22Rv1 (cell line): ENCODE measurements at regions not wholly inside any gene's neighbourhood (a gene's known extent, or its start where the extent isn't known, plus 50 kb on each side); places are given as distances from the start of the nearest gene placed in this dataset.

Experiments
- H3K27ac ChIP-seq: fragments of 450-650 bp; 2 replicates; pipeline ENCODE4 v1.5.1; 2017
- CTCF ChIP-seq: fragments of 450-650 bp; IDR thresholded peaks from 2 replicates; pipeline ENCODE4 v1.5.1; 2017; ENCODE audit warnings: mild to moderate bottlenecking
- ZFX ChIP-seq: fragments of 450-650 bp; IDR thresholded peaks from 2 replicates; pipeline ENCODE4 v1.6.1; 2017; ENCODE audit warnings: antibody characterized with exemption, borderline replicate concordance

GRCh38 chr2:43052944-43053306 lies 173.5 kb downstream of the ZFP36L2 start:
- no peak for TF ChIP-seq CTCF

GRCh38 chr2:43052204-43052943 lies 174.0 kb downstream of the ZFP36L2 start:
- no peak overlapping the region for H3K27ac ChIP-seq
- TF ChIP-seq ZFX (no peak), CTCF (no peak)

More at GRCh38 chr2:43052944-43053306, 173.5 kb downstream of the ZFP36L2 start:
- no peak overlapping the region for H3K27ac ChIP-seq

DNA sequence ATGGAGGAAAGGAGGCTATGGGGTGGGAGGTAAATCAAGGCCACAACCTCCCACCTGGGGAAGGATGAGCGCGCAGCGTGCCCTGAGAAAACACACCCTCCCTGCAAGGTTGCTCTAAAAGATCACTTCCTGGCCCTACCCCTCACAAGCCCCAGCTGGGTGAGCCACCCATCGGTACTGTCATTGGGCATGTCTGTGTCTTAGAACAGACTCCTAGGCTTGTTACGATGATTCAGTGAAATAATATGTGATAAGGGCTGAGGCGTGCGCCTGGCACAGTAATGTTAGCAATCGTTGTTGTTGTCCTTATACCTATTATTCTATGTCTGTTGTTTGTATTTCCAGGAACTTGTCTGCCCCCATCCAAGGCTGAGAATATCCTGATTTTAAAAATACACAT lies 175.1 kb downstream of the ZFP36L2 start:
- no peak overlapping the region for H3K27ac ChIP-seq

DNA sequence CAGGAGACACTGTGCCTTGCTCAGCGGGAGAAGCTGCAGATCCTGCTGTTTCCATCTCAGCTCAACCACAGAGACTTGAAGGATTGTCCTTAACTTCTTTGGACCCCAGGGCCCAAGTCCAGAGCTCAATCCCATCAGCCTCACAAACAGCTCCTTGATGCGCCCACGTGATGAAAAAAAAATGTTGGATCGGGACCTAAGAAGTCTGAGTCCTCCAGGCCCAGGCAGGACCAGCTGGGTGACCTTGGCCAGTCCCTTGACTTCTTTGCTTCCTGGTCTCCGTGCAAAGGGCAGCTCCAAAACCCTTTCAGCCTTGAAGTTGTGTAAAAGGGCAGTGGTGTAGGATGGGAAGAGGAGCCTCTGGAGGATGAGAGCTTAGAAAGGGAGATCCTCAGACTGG lies 175.5 kb downstream of the ZFP36L2 start:
- no peak overlapping the region for H3K27ac ChIP-seq
- no peak for TF ChIP-seq ZFX
- no peak for TF ChIP-seq CTCF

More for the DNA sequence above, 175.1 kb downstream of the ZFP36L2 start:
- TF ChIP-seq CTCF: no peak
- no peak for TF ChIP-seq ZFX

DNA sequence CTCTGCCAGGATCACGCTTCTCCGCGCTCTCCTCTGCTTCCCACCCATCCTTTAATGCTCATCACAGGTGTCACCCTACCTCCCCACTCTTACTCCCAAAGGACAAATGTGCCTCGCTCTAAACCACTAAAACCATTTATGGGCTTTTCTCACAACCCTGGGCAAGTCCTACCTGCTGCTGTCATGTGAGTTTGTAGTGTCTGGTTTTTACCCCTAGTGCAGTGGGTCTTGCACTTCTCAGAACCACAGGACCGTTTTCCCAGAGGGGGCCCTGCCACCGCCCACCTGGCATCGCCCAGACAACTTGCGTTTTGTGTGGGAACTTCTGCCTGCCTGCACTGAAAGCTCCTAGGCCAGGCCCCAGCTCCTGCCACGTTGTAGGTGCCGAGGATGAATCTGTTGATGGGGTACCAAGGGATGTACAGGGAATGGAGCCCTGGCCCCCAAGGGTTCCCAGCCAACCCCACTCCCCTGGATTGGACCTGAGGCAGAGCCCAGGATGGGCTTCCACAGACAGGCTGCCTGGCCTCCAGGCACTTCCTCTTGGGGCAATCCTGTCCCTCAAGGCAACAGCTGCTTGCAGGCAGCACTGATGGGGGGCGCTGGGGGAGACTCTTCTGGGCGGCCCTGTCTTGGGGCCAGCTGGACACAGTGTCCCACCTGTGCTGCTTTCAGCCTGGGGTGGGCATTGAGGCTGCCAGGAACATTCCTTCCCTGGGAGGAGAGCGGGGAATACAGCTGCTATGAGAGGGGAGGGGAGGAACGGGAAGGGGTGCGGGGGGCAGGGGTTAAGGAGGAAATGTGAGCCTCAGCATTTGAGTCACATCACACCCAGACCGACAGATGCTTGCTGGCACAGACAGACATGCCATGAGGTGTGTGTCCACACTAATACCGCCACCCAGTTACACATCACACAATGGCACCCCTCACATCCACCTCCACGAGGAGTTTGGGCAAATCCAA lies 176.3 kb downstream of the ZFP36L2 start:
- H3K27ac ChIP-seq: no peak overlapping the region
- no peak for TF ChIP-seq CTCF
- no peak for TF ChIP-seq ZFX

GRCh38 chr2:43047187-43047780 lies 179.1 kb downstream of the ZFP36L2 start:
- no peak overlapping the region for H3K27ac ChIP-seq
- TF ChIP-seq CTCF (no peak), ZFX (no peak)
